ENCODE measurements at regions not wholly inside any gene's neighbourhood (a gene's known extent, or its start where the extent isn't known, plus 50 kb on each side); places are given as distances from the start of the nearest gene placed in this dataset.
"Not testable (repeated sequence)": the region's sequence is repeated elsewhere in the genome, so short reads cannot be mapped to it uniquely, and the experiment has no call there.

DNA sequence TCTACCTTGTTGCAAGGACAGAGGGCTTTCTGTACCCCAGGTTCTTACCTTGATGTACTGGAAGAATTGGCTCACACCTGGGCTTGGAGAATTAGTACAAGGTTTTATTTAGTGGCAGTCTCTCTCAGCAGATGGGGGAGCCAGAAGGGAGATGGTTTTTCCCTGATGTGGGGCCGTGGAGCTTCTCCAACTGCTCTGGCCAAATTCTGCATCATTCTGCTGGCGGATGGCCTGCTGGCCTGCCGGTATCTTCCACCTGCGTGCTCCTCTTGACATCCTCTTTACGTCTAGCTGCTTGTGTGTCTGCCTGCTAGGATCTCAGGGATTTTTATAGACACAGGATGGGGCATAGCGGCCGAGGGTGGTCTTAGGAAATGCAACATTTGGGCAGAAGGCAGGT lies 426.7 kb downstream of the KCNJ18 start:
- TF ChIP-seq, protein P1, sequence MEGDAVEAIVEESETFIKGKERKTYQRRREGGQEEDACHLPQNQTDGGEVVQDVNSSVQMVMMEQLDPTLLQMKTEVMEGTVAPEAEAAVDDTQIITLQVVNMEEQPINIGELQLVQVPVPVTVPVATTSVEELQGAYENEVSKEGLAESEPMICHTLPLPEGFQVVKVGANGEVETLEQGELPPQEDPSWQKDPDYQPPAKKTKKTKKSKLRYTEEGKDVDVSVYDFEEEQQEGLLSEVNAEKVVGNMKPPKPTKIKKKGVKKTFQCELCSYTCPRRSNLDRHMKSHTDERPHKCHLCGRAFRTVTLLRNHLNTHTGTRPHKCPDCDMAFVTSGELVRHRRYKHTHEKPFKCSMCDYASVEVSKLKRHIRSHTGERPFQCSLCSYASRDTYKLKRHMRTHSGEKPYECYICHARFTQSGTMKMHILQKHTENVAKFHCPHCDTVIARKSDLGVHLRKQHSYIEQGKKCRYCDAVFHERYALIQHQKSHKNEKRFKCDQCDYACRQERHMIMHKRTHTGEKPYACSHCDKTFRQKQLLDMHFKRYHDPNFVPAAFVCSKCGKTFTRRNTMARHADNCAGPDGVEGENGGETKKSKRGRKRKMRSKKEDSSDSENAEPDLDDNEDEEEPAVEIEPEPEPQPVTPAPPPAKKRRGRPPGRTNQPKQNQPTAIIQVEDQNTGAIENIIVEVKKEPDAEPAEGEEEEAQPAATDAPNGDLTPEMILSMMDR (IDR thresholded peaks at IDR 0.05) = not testable (repeated sequence)
- not testable (repeated sequence) for TF ChIP-seq POLR2A (IDR thresholded peaks at IDR 0.05)

All from adrenal gland (tissue), 5 donors.